BLaER1 (cell line): ENCODE measurements at regions not wholly inside any gene's neighbourhood (a gene's known extent, or its start where the extent isn't known, plus 50 kb on each side); places are given as distances from the start of the nearest gene placed in this dataset.

ENCODE experiments used
- H3K27ac ChIP-seq: shearing (Covaris generic); formaldehyde crosslinking; 2 replicates; pipeline ENCODE4 v1.8.1; 2022
- H3K27me3 ChIP-seq: shearing (Covaris generic); formaldehyde crosslinking; 2 replicates; pipeline ENCODE4 v1.8.1; 2022
- H3K36me3 ChIP-seq: shearing (Covaris generic); formaldehyde crosslinking; 2 replicates; pipeline ENCODE4 v1.8.1; 2022
- H3K4me1 ChIP-seq: shearing (Covaris generic); formaldehyde crosslinking; 2 replicates; pipeline ENCODE4 v1.8.1; 2022
- H3K4me2 ChIP-seq: shearing (Covaris generic); formaldehyde crosslinking; 2 replicates; pipeline ENCODE4 v1.8.1; 2022
- H3K4me3 ChIP-seq: shearing (Covaris generic); formaldehyde crosslinking; 2 replicates; pipeline ENCODE4 v1.8.1; 2022
- H3K9ac ChIP-seq: shearing (Covaris generic); formaldehyde crosslinking; 2 replicates; pipeline ENCODE4 v1.8.1; 2022
- H3K9me3 ChIP-seq: shearing (Covaris generic); formaldehyde crosslinking; 2 replicates; pipeline ENCODE4 v1.8.1; 2022
- H4K20me1 ChIP-seq: shearing (Covaris generic); formaldehyde crosslinking; 2 replicates; pipeline ENCODE4 v1.8.1; 2022
- Cebpa-rat ChIP-seq: shearing (Covaris generic); IDR thresholded peaks from 2 replicates; pipeline ENCODE4 v1.8.1; 2022

DNA sequence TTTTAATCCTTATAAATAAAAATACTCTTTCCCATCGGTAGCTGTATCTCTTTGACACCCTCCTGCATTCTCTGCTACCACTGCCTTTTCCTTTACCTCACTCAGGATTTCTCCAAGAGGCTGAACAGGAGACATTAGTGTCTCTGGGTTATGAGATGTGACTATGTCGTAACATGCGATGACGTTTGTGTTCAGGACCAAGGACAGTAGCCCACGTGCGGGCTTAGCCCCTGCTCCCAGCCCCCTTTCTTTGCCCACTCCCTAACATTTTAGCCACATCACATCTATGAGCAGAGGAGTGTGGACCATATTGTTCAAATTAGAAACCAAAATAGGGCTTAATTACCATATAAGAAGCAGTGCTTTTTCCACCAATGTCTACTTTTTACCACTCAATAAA, 369.3 kb downstream of the FBXW7 start:
- H3K9ac ChIP-seq, result no peak overlapping the region
- H3K36me3 ChIP-seq, result no peaks in the 10 kb centered on the region
- H3K4me1 ChIP-seq, result peaks cover 30% of the 10 kb centered on the region
- TF ChIP-seq Cebpa-rat, result peak; percentile 80
- no peaks in the 10 kb centered on the region for H4K20me1 ChIP-seq
- 0 out of 2 replicates have a peak, but pooled peaks cover 6% of the 10 kb centered on the region for H3K9me3 ChIP-seq
- H3K4me3 ChIP-seq, result no peak overlapping the region
- H3K27ac ChIP-seq, result no peak overlapping the region
- no peak overlapping the region for H3K4me2 ChIP-seq
- H3K27me3 ChIP-seq, result no peaks in the 10 kb centered on the region

GRCh38 chr4:152165846-152166245, 370.0 kb downstream of the FBXW7 start:
- Histone ChIP-seq H3K9me3 (no peaks in the 10 kb centered on the region), H3K4me2 (no peak overlapping the region), H3K36me3 (no peaks in the 10 kb centered on the region), H3K4me1 (peaks cover 24% of the 10 kb centered on the region), H3K9ac (no peak overlapping the region), H3K27me3 (no peaks in the 10 kb centered on the region), H4K20me1 (no peaks in the 10 kb centered on the region), H3K27ac (no peak overlapping the region), H3K4me3 (no peak overlapping the region)
- TF ChIP-seq Cebpa-rat, result no peak

GRCh38 chr4:152165146-152165545, 370.7 kb downstream of the FBXW7 start:
- peaks cover 22% of the 10 kb centered on the region for H3K4me1 ChIP-seq
- no peak for TF ChIP-seq Cebpa-rat
- H3K36me3 ChIP-seq, result no peaks in the 10 kb centered on the region
- no peaks in the 10 kb centered on the region for H4K20me1 ChIP-seq
- H3K4me2 ChIP-seq, result no peak overlapping the region
- no peaks in the 10 kb centered on the region for H3K27me3 ChIP-seq
- no peak overlapping the region for H3K9ac ChIP-seq
- no peak overlapping the region for H3K4me3 ChIP-seq
- H3K27ac ChIP-seq, result no peak overlapping the region
- no peaks in the 10 kb centered on the region for H3K9me3 ChIP-seq

DNA sequence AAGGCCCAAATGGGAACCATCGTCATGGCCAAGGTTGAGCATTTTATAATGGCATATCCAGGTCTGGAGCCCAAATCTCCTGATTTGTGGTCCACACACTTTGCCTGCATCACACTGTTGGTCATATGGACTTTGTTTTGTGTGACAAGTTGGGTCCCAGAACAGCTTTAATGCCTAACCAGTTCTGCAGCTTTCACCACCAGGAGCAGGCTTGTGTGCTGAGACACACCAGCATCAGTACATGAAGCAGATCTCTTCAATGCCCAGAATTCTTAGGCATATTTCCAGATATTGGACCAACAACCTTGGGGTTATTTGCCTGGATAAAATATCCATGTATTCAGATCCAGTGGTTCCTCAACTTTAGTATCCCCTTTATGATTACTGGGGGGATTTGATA, 371.3 kb downstream of the FBXW7 start:
- Histone ChIP-seq H3K27ac (no peak overlapping the region), H3K9me3 (no peaks in the 10 kb centered on the region)

GRCh38 chr4:152162331-152162697, 373.6 kb downstream of the FBXW7 start:
- no peak for TF ChIP-seq Cebpa-rat
- Histone ChIP-seq H4K20me1 (no peaks in the 10 kb centered on the region), H3K4me3 (no peak overlapping the region), H3K36me3 (no peaks in the 10 kb centered on the region), H3K27me3 (no peaks in the 10 kb centered on the region), H3K9me3 (no peaks in the 10 kb centered on the region), H3K4me2 (no peak overlapping the region), H3K4me1 (peaks cover 28% of the 10 kb centered on the region), H3K9ac (no peak overlapping the region), H3K27ac (no peak overlapping the region)

More for the DNA sequence above, 371.3 kb downstream of the FBXW7 start:
- H3K36me3 ChIP-seq, result no peaks in the 10 kb centered on the region
- H3K4me2 ChIP-seq, result no peak overlapping the region
- TF ChIP-seq Cebpa-rat, result no peak
- no peak overlapping the region for H3K9ac ChIP-seq
- no peak overlapping the region for H3K4me3 ChIP-seq
- peaks cover 19% of the 10 kb centered on the region for H3K4me1 ChIP-seq
- no peaks in the 10 kb centered on the region for H3K27me3 ChIP-seq
- H4K20me1 ChIP-seq, result no peaks in the 10 kb centered on the region

GRCh38 chr4:152161676-152162330, 374.1 kb downstream of the FBXW7 start:
- Histone ChIP-seq H3K36me3 (no peaks in the 10 kb centered on the region), H3K27me3 (no peaks in the 10 kb centered on the region), H3K9ac (no peak overlapping the region), H3K27ac (no peak overlapping the region), H3K4me2 (no peak overlapping the region), H3K4me1 (peaks cover 33% of the 10 kb centered on the region), H3K9me3 (no peaks in the 10 kb centered on the region), H3K4me3 (no peak overlapping the region), H4K20me1 (no peaks in the 10 kb centered on the region)
- no peak for TF ChIP-seq Cebpa-rat

DNA sequence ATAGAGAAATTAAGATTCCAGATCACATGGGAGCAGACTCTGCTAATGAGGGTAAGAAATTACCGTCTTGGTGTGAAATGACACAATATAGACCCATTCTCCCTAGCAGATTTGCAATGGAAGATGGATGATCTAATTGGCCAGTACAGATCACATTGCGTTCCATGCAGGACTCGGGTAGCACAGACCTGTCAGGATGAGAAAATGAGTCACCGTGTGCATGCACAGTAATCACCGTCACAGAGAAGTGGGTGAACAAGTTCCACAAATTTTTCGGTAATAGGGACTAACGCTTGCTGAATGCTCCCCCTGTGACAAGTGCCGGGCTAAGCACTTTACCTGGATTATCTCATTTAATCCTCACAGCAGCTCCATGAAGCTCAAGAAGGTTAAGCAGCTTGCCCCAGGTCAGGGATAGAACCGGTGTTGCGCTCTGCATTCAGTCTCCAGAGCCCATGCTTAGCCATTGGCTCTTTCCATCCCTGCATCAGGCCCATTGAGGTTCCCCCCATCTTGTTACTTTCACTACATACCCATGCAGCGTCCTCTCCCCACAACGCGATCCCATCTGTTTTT, 375.6 kb downstream of the FBXW7 start:
- Histone ChIP-seq H3K27ac (no peak overlapping the region), H3K9me3 (no peaks in the 10 kb centered on the region), H3K9ac (no peak overlapping the region), H4K20me1 (no peaks in the 10 kb centered on the region), H3K27me3 (no peaks in the 10 kb centered on the region), H3K4me1 (peaks cover 48% of the 10 kb centered on the region), H3K4me2 (no peak overlapping the region), H3K36me3 (no peaks in the 10 kb centered on the region), H3K4me3 (no peak overlapping the region)
- no peak for TF ChIP-seq Cebpa-rat

- Histone ChIP-seq H3K4me2 (no peak overlapping the region), H4K20me1 (no peaks in the 10 kb centered on the region), H3K9me3 (no peaks in the 10 kb centered on the region), H3K4me3 (no peak overlapping the region), H3K9ac (no peak overlapping the region), H3K36me3 (no peaks in the 10 kb centered on the region), H3K4me1 (peaks cover 53% of the 10 kb centered on the region), H3K27ac (no peak overlapping the region), H3K27me3 (no peaks in the 10 kb centered on the region)
- no peak for TF ChIP-seq Cebpa-rat
Observed at GRCh38 chr4:152159773-152160172, 376.1 kb downstream of the FBXW7 start.

DNA sequence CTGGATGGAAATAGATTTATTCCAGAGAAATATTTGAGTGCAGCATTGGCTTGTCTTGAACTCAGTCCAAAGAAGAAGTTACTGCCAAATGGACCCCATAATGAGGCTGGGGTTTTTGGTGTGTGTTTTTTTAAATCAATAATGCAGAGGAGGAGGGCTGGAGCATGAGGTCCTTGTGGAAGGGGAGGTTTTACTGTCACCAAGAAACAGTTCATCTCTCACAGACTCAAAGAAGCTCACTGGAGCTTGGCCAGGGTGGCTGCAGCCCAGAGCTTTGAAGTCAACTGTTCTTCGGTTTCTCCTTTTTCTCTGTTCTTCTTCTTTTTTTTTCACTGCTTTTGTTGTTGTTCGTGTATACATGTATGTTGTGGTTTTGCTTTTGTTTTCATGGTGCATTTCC, 377.7 kb downstream of the FBXW7 start:
- peaks cover 53% of the 10 kb centered on the region for H3K4me1 ChIP-seq
- H3K4me3 ChIP-seq, result no peak overlapping the region
- no peaks in the 10 kb centered on the region for H3K9me3 ChIP-seq
- H3K27me3 ChIP-seq, result no peaks in the 10 kb centered on the region
- peak overlapping the region; percentile 64 for H3K27ac ChIP-seq
- peak overlapping the region; percentile 5; the same call in 1 of the 2 replicates for H3K9ac ChIP-seq
- peak overlapping the region; percentile 59 for H3K4me2 ChIP-seq
- no peak for TF ChIP-seq Cebpa-rat
- H4K20me1 ChIP-seq, result no peaks in the 10 kb centered on the region
- H3K36me3 ChIP-seq, result no peaks in the 10 kb centered on the region

DNA sequence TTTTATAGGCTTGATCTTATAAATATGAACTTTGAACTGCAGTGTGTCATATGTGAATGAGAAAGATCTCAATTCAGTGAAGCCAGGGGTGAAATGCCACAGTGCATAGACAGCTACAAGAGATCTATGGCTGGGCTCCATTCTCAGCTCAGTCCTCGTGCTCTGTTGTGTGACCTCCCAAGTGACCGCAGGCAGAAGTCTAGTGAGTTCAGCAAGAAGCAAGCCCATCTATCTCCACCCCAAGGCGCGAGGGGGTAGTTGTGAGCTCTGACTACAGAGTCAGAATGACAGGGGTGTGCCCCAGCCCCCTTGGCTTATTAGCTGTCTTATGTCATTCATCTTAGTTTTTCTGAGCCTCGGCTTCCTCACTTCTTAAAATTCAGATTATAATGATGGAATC, 378.3 kb downstream of the FBXW7 start:
- Histone ChIP-seq H3K27ac (peak overlapping the region; percentile 53; the same call in 1 of the 2 replicates), H3K4me1 (peaks cover 53% of the 10 kb centered on the region), H3K4me3 (no peak overlapping the region), H3K27me3 (no peaks in the 10 kb centered on the region), H3K4me2 (peak overlapping the region; percentile 59), H4K20me1 (no peaks in the 10 kb centered on the region), H3K9me3 (no peaks in the 10 kb centered on the region), H3K9ac (peak overlapping the region; percentile 5; the same call in 1 of the 2 replicates), H3K36me3 (no peaks in the 10 kb centered on the region)
- TF ChIP-seq Cebpa-rat, result no peak
